Psoas muscle (tissue), 7 donors: ENCODE measurements at regions not wholly inside any gene's neighbourhood (a gene's known extent, or its start where the extent isn't known, plus 50 kb on each side); places are given as distances from the start of the nearest gene placed in this dataset.

Experiments
- ATAC-seq, 4 donors: fragments of 200-7000 bp; cut with Tn5 transposase; one replicate each; pipeline ENCODE4 v1.9.1; 2020; ENCODE audit warnings: moderate library complexity in 3 of 4, mild to moderate bottlenecking in 2 of 4
- DNase-seq, 2 donors: peaks; one replicate each; pipeline ENCODE4 v3.0.0-alpha.2; 2020
- H3K27ac ChIP-seq: fragments of 200-600 bp; one replicate; pipeline ENCODE4 v1.8.0; 2022
- H3K27me3 ChIP-seq, 3 donors: fragments of 200-600 bp in 1 of 3; one replicate each; pipeline versions ENCODE4 v1.6.1 to v1.8.0; 2013 to 2022; ENCODE audit warnings: low read length in 2 of 3, mild to moderate bottlenecking in 2 of 3, moderate library complexity in 1 of 3; ENCODE audit not compliant: insufficient read depth in 3 of 3
- H3K36me3 ChIP-seq, 2 donors: fragments of 200-600 bp in 1 of 2; one replicate each; pipeline versions ENCODE4 v1.6.1 to v1.8.0; 2013 to 2022; ENCODE audit warnings: low read depth in 1 of 2, mild to moderate bottlenecking in 1 of 2, moderate library complexity in 1 of 2; ENCODE audit not compliant: insufficient read depth in 1 of 2
- H3K4me1 ChIP-seq: fragments of 200-600 bp; one replicate; pipeline ENCODE4 v1.8.0; 2022
- H3K4me3 ChIP-seq: fragments of 200-600 bp; one replicate; pipeline ENCODE4 v1.8.0; 2022; ENCODE audit warnings: mild to moderate bottlenecking
- H3K9me3 ChIP-seq: fragments of 200-600 bp; one replicate; pipeline ENCODE4 v1.8.0; 2022
- WGBS, 3 donors: extraction: QIAGEN DNeasy Blood & Tissue Kit; methylation state at CpG; one replicate each; pipeline versions ENCODE4 v1.1.6 to v1.1.7; 2013; 5-methylcytosine and 5-hydroxymethylcytosine counted together
- intact Hi-C, 2 donors: fragments of 100-400 bp; cut with DNase I; formaldehyde crosslinking; loops; one replicate each; pipeline versions ENCODE4 v1.11.0 to v1.14.2; 2022
- TF ChIP-seq, protein P1 (sequence below): fragments of 200-600 bp; IDR thresholded peaks from one replicate; pipeline ENCODE4 v1.8.0; 2022; ENCODE audit warnings: antibody characterized with exemption
- donor health status: healthy with polysubstance abuse.
- donor health status: DM: no; HTN: no; CAD: no; lungs with moderate emphysema.
- donor health status: Bipolar disorder and iron deficiency.
- donor health status: healthy.
- donor health status: DM: yes; HTN: yes; CAD: no.
- donor health status: DM: no; HTN: no; CAD: no.
- donor health status: DM: yes; HTN: yes; CAD: no.

DNA sequence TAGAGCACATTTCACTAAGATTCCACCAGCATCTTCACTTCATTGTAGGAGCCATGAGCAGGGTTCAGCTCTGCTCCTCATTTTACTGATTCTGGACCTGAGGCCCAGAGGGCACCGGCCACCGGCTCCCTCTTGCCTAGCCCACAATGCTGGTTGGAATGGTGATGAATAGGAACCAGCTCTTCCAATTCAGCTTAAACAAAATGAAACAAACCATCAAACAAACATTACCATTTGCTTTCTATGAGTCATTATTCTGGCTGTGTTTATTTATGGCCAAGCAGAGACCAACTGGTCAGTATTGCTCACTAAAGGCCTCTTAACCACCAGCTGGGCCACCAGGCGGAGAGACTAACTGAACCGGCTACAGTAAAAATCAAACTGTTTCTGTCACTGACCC is 176.7 kb downstream of the MTX2 start:
- Histone ChIP-seq H3K27ac (no peak overlapping the region), H3K9me3 (no peaks in the 10 kb centered on the region), H3K4me3 (no peak overlapping the region), H3K4me1 (peaks cover 2% of the 10 kb centered on the region), H3K27me3 (no peaks in the 10 kb centered on the region), H3K36me3 (no peaks in the 10 kb centered on the region)
- intact Hi-C loops = no loop called here
- TF ChIP-seq, protein P1, sequence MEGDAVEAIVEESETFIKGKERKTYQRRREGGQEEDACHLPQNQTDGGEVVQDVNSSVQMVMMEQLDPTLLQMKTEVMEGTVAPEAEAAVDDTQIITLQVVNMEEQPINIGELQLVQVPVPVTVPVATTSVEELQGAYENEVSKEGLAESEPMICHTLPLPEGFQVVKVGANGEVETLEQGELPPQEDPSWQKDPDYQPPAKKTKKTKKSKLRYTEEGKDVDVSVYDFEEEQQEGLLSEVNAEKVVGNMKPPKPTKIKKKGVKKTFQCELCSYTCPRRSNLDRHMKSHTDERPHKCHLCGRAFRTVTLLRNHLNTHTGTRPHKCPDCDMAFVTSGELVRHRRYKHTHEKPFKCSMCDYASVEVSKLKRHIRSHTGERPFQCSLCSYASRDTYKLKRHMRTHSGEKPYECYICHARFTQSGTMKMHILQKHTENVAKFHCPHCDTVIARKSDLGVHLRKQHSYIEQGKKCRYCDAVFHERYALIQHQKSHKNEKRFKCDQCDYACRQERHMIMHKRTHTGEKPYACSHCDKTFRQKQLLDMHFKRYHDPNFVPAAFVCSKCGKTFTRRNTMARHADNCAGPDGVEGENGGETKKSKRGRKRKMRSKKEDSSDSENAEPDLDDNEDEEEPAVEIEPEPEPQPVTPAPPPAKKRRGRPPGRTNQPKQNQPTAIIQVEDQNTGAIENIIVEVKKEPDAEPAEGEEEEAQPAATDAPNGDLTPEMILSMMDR = no peak
- DNase-seq (no peak), ATAC-seq (no peak)
- 82 to 88% (median 87%) methylated on average over 4 of the region's 4 CpGs for WGBS, 3 donors

DNA sequence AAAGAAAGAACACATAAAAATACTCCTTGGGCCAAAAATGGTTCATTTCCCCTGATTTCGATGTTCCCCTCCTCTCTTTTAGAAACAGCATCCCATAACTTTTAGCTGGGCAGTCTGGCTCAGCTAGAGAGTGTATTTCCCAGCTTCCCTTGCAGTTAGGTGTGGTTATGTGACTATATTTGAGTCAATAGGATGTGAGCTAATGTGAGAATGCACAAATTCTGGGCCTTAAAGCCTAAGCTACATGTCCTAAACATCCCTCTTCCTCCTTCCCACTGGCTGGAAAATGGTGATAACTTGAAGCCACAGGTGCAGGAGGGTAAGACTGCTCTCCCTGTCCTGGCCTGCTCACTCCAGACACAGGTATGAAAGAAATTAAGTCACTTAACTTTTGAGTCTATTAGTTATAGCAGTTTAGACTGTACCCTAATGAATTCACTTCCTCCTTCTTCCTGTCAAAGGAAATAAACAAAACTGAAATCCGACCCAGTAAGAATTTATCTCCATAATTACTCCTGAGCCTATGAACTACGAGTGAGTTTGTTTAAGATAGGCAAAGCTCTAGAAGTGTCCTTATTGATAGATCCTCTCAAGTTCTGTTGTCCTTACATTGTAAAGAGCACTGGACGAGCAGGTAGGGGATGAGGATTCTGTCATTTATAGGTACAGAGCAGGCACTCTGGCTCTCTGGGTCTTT is 177.6 kb downstream of the MTX2 start:
- no peak for ATAC-seq
- 54 to 73% (median 65%) methylated on average over 4 of the region's 4 CpGs for WGBS, 3 donors
- TF ChIP-seq, protein P1 = no peak
- intact Hi-C loops = no loop called here
- peaks cover 2% of the 10 kb centered on the region for H3K4me1 ChIP-seq
- no peaks in the 10 kb centered on the region for H3K27me3 ChIP-seq
- no peak for DNase-seq
- H3K27ac ChIP-seq = no peak overlapping the region
- no peak overlapping the region for H3K4me3 ChIP-seq
- no peaks in the 10 kb centered on the region for H3K36me3 ChIP-seq
- no peaks in the 10 kb centered on the region for H3K9me3 ChIP-seq

DNA sequence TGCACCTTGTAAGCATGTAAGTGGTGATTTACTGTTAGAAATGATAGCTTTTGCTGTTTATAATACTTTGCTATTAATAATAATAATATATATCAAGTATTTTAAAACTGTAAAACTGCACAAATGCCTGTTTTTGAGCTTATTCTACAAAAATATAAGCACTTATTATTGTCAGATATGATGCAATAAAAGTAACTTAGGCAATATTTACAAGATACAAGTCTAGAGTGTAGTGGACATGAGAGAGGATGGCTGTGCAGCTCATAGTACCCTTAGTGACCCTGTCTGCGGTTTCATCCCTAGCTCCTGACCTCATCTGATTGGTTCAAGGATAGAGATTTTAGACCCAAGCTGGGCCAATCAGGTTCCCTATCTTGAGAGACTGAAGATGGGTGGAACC is 178.4 kb downstream of the MTX2 start:
- Histone ChIP-seq H3K4me1 (peaks cover 2% of the 10 kb centered on the region), H3K27ac (no peak overlapping the region), H3K36me3 (no peaks in the 10 kb centered on the region), H3K9me3 (no peaks in the 10 kb centered on the region), H3K4me3 (no peak overlapping the region), H3K27me3 (no peaks in the 10 kb centered on the region)
- WGBS, 3 donors = 91 to 100% (median 95%) methylated on average over 1 of the region's 1 CpG
- no peak for ATAC-seq
- TF ChIP-seq, protein P1 = no peak
- intact Hi-C loops = no loop called here
- DNase-seq = no peak

DNA sequence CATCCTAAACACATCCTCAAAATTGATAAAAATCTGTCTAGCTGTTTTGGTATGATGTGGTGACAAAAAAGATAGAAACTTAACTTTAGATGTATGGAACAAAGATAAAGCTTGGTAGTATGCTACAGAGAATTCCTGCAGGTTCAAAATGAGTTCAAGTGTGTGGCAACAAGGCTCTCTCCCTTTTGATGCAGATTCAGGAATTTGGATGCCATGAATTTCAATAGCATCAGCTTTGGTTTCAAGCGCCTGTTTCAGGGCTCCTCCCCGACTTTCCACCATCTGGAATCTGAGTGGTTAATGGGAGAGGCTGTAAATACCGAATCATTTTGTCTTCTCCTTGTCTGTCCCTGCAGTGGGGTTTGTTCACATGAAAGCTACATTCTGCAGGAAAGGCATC is 180.6 kb downstream of the MTX2 start:
- H3K27me3 ChIP-seq = no peaks in the 10 kb centered on the region
- no peaks in the 10 kb centered on the region for H3K36me3 ChIP-seq
- no peak overlapping the region for H3K4me3 ChIP-seq
- ATAC-seq (no peak), DNase-seq (no peak)
- intact Hi-C loops = loop anchor here in 1 of 2 donors (5.0 to 10.0 kb wide), 2 partner anchors 105 to 308 kb away; no protein-coding TSS in a partner anchor
- H3K27ac ChIP-seq = no peak overlapping the region
- TF ChIP-seq, protein P1 = no peak
- 65 to 71% (median 70%) methylated on average over 3 of the region's 3 CpGs for WGBS, 3 donors
- H3K9me3 ChIP-seq = no peaks in the 10 kb centered on the region
- H3K4me1 ChIP-seq = peaks cover 2% of the 10 kb centered on the region

DNA sequence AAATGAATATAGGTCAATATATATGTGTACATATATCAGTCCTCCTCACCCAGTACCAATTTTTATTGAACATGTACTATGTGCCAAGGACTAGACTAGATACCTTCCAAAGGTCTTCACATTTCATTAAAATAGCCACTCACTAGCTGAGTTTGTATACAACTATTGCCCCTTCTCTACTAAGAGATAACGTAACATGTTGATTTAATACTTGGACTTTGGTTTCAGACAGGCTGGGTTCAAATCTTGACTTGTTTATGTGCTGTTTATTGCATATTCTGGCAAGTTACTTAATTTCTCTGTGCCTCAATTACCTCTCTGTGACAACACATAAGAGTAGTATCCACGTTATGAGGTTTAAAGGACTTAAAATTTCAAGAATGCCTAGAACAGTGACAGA is 184.5 kb downstream of the MTX2 start:
- H3K4me3 ChIP-seq = no peak overlapping the region
- intact Hi-C loops = loop anchor here (2.0 to 10.0 kb wide), 4 partner anchors 101 to 313 kb away; no protein-coding TSS in a partner anchor
- no peak for DNase-seq
- no peaks in the 10 kb centered on the region for H3K27me3 ChIP-seq
- ATAC-seq = no peak
- H3K36me3 ChIP-seq = no peaks in the 10 kb centered on the region
- no peak overlapping the region for H3K27ac ChIP-seq
- TF ChIP-seq, protein P1 = no peak
- H3K4me1 ChIP-seq = peaks cover 3% of the 10 kb centered on the region
- WGBS, 3 donors = 93 to 99% (median 96%) methylated on average over 2 of the region's 2 CpGs
- no peaks in the 10 kb centered on the region for H3K9me3 ChIP-seq
